ENCODE measurements at regions not wholly inside any gene's neighbourhood (a gene's known extent, or its start where the extent isn't known, plus 50 kb on each side); places are given as distances from the start of the nearest gene placed in this dataset.
A peak's percentile ranks its signal among the peaks of the same experiment; 100 is the strongest.

GRCh38 chr7:131188367-131189339 is 139.0 kb upstream of the MKLN1 start:
- no peaks in the 10 kb centered on the region for H3K27me3 ChIP-seq (ENCODE audit: control insufficient read depth, insufficient read depth, low read length)
- peak; percentile 57 for DNase-seq (ENCODE audit: low read depth)
- H3K36me3 ChIP-seq (ENCODE audit: control insufficient read depth, insufficient read depth, low read length): no peaks in the 10 kb centered on the region
- H3K4me3 ChIP-seq (ENCODE audit: low read depth, low read length): no peak overlapping the region
- TF ChIP-seq, protein P1, sequence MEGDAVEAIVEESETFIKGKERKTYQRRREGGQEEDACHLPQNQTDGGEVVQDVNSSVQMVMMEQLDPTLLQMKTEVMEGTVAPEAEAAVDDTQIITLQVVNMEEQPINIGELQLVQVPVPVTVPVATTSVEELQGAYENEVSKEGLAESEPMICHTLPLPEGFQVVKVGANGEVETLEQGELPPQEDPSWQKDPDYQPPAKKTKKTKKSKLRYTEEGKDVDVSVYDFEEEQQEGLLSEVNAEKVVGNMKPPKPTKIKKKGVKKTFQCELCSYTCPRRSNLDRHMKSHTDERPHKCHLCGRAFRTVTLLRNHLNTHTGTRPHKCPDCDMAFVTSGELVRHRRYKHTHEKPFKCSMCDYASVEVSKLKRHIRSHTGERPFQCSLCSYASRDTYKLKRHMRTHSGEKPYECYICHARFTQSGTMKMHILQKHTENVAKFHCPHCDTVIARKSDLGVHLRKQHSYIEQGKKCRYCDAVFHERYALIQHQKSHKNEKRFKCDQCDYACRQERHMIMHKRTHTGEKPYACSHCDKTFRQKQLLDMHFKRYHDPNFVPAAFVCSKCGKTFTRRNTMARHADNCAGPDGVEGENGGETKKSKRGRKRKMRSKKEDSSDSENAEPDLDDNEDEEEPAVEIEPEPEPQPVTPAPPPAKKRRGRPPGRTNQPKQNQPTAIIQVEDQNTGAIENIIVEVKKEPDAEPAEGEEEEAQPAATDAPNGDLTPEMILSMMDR (IDR thresholded peaks at IDR 0.05; ENCODE audit: insufficient read depth, low read length, poor library complexity, severe bottlenecking): no peak

- no peak overlapping the region for H3K4me3 ChIP-seq (ENCODE audit: low read depth, low read length)
- no peaks in the 10 kb centered on the region for H3K36me3 ChIP-seq (ENCODE audit: control insufficient read depth, insufficient read depth, low read length)
- TF ChIP-seq, protein P1 (IDR thresholded peaks at IDR 0.05; ENCODE audit: insufficient read depth, low read length, poor library complexity, severe bottlenecking): no peak
- H3K27me3 ChIP-seq (ENCODE audit: control insufficient read depth, insufficient read depth, low read length): no peaks in the 10 kb centered on the region
- DNase-seq (ENCODE audit: low read depth): no peak
Measured at GRCh38 chr7:131189488-131189887, 138.2 kb upstream of the MKLN1 start.

DNA sequence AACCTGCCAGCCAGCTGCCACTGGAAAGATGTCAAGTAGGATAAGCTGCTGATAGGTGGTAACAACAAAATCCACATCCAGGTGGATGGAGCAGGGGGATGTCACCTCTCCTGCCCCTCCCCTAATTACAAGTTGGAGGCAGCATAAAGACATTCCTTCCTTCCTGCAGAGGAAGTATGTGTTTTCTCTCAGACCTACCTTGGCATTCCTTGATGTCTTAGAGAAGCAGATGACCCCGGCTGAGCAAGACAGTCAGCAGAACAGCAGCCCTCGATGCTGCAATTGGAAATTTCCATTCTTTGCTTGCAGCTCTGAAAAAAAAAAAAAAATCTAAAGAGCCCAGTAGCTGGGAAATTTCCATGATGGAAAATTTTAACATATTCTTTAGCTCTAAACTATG is 137.5 kb upstream of the MKLN1 start:
- H3K27me3 ChIP-seq (ENCODE audit: control insufficient read depth, insufficient read depth, low read length): no peaks in the 10 kb centered on the region
- TF ChIP-seq, protein P1 (IDR thresholded peaks at IDR 0.05; ENCODE audit: insufficient read depth, low read length, poor library complexity, severe bottlenecking): no peak
- DNase-seq (ENCODE audit: low read depth): no peak

DNA sequence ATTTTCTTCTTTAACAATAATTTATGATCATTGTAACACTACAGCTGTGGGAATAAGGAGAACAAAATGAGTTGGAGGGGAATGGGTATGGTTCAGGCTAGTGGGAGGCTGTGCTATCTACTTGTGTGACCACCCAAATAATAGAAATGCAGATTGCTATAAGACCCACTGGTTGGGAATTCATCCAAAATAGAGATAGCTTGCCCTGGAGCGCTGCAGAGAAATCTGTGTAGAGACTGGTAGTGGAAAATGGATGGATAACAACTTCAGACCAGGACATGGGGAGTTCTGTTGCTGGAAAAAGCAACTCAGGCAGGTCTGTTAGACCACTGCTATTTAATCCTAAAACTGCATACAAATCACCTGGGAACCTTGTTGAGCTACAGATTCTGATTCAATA is 137.1 kb upstream of the MKLN1 start:
- TF ChIP-seq, protein P1 (IDR thresholded peaks at IDR 0.05; ENCODE audit: insufficient read depth, low read length, poor library complexity, severe bottlenecking): no peak
- H3K4me3 ChIP-seq (ENCODE audit: low read depth, low read length): no peak overlapping the region
- H3K27me3 ChIP-seq (ENCODE audit: control insufficient read depth, insufficient read depth, low read length): no peaks in the 10 kb centered on the region
- DNase-seq (ENCODE audit: low read depth): no peak
- no peaks in the 10 kb centered on the region for H3K36me3 ChIP-seq (ENCODE audit: control insufficient read depth, insufficient read depth, low read length)

More for the DNA sequence above, 137.5 kb upstream of the MKLN1 start:
- Histone ChIP-seq H3K4me3 (ENCODE audit: low read depth, low read length) (no peak overlapping the region), H3K36me3 (ENCODE audit: control insufficient read depth, insufficient read depth, low read length) (no peaks in the 10 kb centered on the region)

GRCh38 chr7:131194070-131194865 is 133.4 kb upstream of the MKLN1 start:
- Histone ChIP-seq H3K36me3 (ENCODE audit: control insufficient read depth, insufficient read depth, low read length) (no peaks in the 10 kb centered on the region), H3K27me3 (ENCODE audit: control insufficient read depth, insufficient read depth, low read length) (no peaks in the 10 kb centered on the region), H3K4me3 (ENCODE audit: low read depth, low read length) (no peak overlapping the region)
- TF ChIP-seq, protein P1 (IDR thresholded peaks at IDR 0.05; ENCODE audit: insufficient read depth, low read length, poor library complexity, severe bottlenecking): no peak
- DNase-seq (ENCODE audit: low read depth): no peak

Data from kidney epithelial cell (primary cell).